Fibroblast of lung (primary cell): ENCODE measurements at regions not wholly inside any gene's neighbourhood (a gene's known extent, or its start where the extent isn't known, plus 50 kb on each side); places are given as distances from the start of the nearest gene placed in this dataset.

Source experiments
- CTCF ChIP-seq, 2 donors: IDR thresholded peaks in 1 of 2; conservative IDR thresholded peaks in 1 of 2; 1 replicate in 1 of 2; 2 replicates in 1 of 2; pipeline ENCODE4 v1.5.1; 2011 to 2012; ENCODE audit warnings: low read length in 2 of 2, control low read depth in 1 of 2, inconsistent platforms in 1 of 2, low read depth in 1 of 2, mild to moderate bottlenecking in 1 of 2
- EZH2 ChIP-seq: IDR thresholded peaks from 2 replicates; pipeline ENCODE4 v1.5.1; 2012; ENCODE audit warnings: low read length, control low read depth, mild to moderate bottlenecking; ENCODE audit errors: missing control alignments

GRCh38 chr2:212938144-212938793 lies 213.1 kb downstream of the IKZF2 start:
- TF ChIP-seq EZH2 (no peak), CTCF (conservative IDR thresholded peaks at IDR 0.05 in 1 of 2, IDR thresholded peaks at IDR 0.05 in 1 of 2; ENCODE audit: low read depth in 1 of 2, low read length in 2 of 2) (no peak)
